ENCODE measurements at regions not wholly inside any gene's neighbourhood (a gene's known extent, or its start where the extent isn't known, plus 50 kb on each side); places are given as distances from the start of the nearest gene placed in this dataset.

DNA sequence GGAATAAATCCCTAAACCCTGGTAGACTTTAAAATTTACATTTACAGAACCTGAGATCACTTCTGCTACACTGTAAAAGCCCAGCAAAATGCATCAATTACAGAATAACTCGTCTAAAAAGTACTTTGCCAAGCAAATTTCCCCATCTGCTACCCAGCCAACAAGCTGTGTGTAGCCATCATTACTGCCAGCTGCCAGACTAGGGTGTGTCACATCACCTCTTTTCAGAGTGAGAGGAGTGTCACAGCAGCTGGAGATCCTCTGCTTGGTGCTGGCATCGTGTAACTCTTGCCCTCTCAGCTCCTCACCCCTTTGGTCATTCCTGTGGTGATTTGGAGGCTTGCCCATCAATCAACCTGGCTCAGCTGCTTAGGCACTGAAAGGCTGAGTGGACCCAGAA lies 340.4 kb upstream of the MMADHC start:
- no peak overlapping the region for H3K27ac Mint-ChIP-seq
- H3K4ac ChIP-seq (ENCODE audit: low read depth, low read length): no peak overlapping the region
- H3K23ac ChIP-seq (ENCODE audit: insufficient read length, low read depth, low read length): no peak overlapping the region
- H3K9me3 Mint-ChIP-seq: no peaks in the 10 kb centered on the region
- no peak overlapping the region for H3K56ac ChIP-seq (ENCODE audit: insufficient read length, low read depth, low read length)
- no peaks in the 10 kb centered on the region for H3K23me2 ChIP-seq (ENCODE audit: insufficient read length, low read depth, low read length, poor library complexity, severe bottlenecking)
- H3K36me3 Mint-ChIP-seq (ENCODE audit: insufficient read depth in 1 of 3, low read depth in 3 of 3): no peaks in the 10 kb centered on the region
- no peak overlapping the region for H4K8ac ChIP-seq (replicated peaks; ENCODE audit: insufficient read length, low read depth, low read length)
- H2AFZ ChIP-seq (ENCODE audit: low read length): no peak overlapping the region
- no peaks in the 10 kb centered on the region for H3K4me1 ChIP-seq (ENCODE audit: insufficient read depth, low read length)
- H3K4me1 Mint-ChIP-seq: peaks cover 2 to 7% of the 10 kb centered on the region in 2 experiments; a peak in 2 of 4 replicates
- H4K91ac ChIP-seq (ENCODE audit: insufficient read length, low read depth, low read length): no peak overlapping the region
- H3K27me3 ChIP-seq (ENCODE audit: insufficient read depth, low read length): no peaks in the 10 kb centered on the region
- WGBS (ENCODE audit: extremely low coverage, insufficient read length, low lambda C conversion rate): no CpG with 5 or more reads among the region's 2 CpGs
- H3K9ac ChIP-seq (ENCODE audit: extremely low read depth, insufficient read length, low read length): no peak overlapping the region
- H3K4me2 ChIP-seq (ENCODE audit: insufficient read depth, insufficient read length, low read length): no peak overlapping the region
- no peak overlapping the region for H3K14ac ChIP-seq (ENCODE audit: insufficient read depth, low read length)
- no peak overlapping the region for H2BK120ac ChIP-seq (ENCODE audit: low read depth, low read length, poor library complexity, severe bottlenecking)
- no peaks in the 10 kb centered on the region for H3K79me2 ChIP-seq (ENCODE audit: insufficient read depth, low read length)
- no peaks in the 10 kb centered on the region for H3K79me1 ChIP-seq (ENCODE audit: insufficient read depth, low read depth, low read length, poor library complexity, severe bottlenecking)
- H2BK20ac ChIP-seq (ENCODE audit: low read depth, low read length, poor library complexity, severe bottlenecking): no peak overlapping the region
- no peak overlapping the region for H3T11ph ChIP-seq (ENCODE audit: low read length)
- no peaks in the 10 kb centered on the region for H3K9me3 ChIP-seq (ENCODE audit: control insufficient read depth, low read depth, low read length)
- no peaks in the 10 kb centered on the region for H3K27me3 Mint-ChIP-seq (ENCODE audit: low read depth)
- no peak overlapping the region for H4K5ac ChIP-seq (ENCODE audit: insufficient read length, low read depth, low read length)
- TF ChIP-seq, protein P1, sequence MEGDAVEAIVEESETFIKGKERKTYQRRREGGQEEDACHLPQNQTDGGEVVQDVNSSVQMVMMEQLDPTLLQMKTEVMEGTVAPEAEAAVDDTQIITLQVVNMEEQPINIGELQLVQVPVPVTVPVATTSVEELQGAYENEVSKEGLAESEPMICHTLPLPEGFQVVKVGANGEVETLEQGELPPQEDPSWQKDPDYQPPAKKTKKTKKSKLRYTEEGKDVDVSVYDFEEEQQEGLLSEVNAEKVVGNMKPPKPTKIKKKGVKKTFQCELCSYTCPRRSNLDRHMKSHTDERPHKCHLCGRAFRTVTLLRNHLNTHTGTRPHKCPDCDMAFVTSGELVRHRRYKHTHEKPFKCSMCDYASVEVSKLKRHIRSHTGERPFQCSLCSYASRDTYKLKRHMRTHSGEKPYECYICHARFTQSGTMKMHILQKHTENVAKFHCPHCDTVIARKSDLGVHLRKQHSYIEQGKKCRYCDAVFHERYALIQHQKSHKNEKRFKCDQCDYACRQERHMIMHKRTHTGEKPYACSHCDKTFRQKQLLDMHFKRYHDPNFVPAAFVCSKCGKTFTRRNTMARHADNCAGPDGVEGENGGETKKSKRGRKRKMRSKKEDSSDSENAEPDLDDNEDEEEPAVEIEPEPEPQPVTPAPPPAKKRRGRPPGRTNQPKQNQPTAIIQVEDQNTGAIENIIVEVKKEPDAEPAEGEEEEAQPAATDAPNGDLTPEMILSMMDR (conservative IDR thresholded peaks at IDR 0.05): no peak
- H2BK15ac ChIP-seq (ENCODE audit: low read depth, low read length): no peak overlapping the region
- H2BK12ac ChIP-seq (ENCODE audit: insufficient read length, low read depth, low read length): no peak overlapping the region
- H2BK5ac ChIP-seq (ENCODE audit: insufficient read length, low read length): no peak overlapping the region
- DNase-seq: no peak
- no peak overlapping the region for H2AK5ac ChIP-seq (ENCODE audit: insufficient read length, low read length)
- H4K20me1 ChIP-seq (ENCODE audit: control insufficient read depth, insufficient read depth, insufficient read length): no peaks in the 10 kb centered on the region
- no peak overlapping the region for H3K18ac ChIP-seq (ENCODE audit: insufficient read length, low read depth, low read length)
- no peak overlapping the region for H3K27ac ChIP-seq (ENCODE audit: insufficient read length, low read depth, low read length)
- H3K4me3 Mint-ChIP-seq: no peak overlapping the region
